ENCODE measurements at regions not wholly inside any gene's neighbourhood (a gene's known extent, or its start where the extent isn't known, plus 50 kb on each side); places are given as distances from the start of the nearest gene placed in this dataset.

DNA sequence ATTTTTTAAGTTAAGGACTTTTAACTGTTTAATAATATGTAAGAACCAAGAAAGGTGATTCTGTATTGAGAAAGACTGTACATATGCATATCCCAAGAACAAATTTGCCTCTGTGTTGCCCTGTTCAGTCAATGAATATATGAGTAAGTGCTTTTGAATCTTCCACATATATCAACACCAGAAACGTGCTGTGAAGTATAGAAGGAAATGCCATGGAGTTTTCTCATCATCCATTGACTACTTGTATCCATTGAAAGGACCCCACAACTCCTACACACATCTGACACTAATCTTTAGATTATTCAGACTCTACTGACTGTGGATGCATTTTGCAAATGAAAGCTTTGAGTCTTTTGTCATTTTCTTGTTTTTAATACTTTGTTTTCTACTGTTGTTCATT lies 366.9 kb downstream of the S1PR1 start:
- TF ChIP-seq, protein P1, sequence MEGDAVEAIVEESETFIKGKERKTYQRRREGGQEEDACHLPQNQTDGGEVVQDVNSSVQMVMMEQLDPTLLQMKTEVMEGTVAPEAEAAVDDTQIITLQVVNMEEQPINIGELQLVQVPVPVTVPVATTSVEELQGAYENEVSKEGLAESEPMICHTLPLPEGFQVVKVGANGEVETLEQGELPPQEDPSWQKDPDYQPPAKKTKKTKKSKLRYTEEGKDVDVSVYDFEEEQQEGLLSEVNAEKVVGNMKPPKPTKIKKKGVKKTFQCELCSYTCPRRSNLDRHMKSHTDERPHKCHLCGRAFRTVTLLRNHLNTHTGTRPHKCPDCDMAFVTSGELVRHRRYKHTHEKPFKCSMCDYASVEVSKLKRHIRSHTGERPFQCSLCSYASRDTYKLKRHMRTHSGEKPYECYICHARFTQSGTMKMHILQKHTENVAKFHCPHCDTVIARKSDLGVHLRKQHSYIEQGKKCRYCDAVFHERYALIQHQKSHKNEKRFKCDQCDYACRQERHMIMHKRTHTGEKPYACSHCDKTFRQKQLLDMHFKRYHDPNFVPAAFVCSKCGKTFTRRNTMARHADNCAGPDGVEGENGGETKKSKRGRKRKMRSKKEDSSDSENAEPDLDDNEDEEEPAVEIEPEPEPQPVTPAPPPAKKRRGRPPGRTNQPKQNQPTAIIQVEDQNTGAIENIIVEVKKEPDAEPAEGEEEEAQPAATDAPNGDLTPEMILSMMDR (IDR thresholded peaks at IDR 0.05), result no peak
- TF ChIP-seq POLR2AphosphoS5 (IDR thresholded peaks at IDR 0.05; ENCODE audit: low read depth, low read length) (no peak), TCF7L2 (IDR thresholded peaks at IDR 0.05; ENCODE audit: low read depth, low read length) (no peak)
- TF ChIP-seq, protein P2, sequence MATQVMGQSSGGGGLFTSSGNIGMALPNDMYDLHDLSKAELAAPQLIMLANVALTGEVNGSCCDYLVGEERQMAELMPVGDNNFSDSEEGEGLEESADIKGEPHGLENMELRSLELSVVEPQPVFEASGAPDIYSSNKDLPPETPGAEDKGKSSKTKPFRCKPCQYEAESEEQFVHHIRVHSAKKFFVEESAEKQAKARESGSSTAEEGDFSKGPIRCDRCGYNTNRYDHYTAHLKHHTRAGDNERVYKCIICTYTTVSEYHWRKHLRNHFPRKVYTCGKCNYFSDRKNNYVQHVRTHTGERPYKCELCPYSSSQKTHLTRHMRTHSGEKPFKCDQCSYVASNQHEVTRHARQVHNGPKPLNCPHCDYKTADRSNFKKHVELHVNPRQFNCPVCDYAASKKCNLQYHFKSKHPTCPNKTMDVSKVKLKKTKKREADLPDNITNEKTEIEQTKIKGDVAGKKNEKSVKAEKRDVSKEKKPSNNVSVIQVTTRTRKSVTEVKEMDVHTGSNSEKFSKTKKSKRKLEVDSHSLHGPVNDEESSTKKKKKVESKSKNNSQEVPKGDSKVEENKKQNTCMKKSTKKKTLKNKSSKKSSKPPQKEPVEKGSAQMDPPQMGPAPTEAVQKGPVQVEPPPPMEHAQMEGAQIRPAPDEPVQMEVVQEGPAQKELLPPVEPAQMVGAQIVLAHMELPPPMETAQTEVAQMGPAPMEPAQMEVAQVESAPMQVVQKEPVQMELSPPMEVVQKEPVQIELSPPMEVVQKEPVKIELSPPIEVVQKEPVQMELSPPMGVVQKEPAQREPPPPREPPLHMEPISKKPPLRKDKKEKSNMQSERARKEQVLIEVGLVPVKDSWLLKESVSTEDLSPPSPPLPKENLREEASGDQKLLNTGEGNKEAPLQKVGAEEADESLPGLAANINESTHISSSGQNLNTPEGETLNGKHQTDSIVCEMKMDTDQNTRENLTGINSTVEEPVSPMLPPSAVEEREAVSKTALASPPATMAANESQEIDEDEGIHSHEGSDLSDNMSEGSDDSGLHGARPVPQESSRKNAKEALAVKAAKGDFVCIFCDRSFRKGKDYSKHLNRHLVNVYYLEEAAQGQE (IDR thresholded peaks at IDR 0.05; ENCODE audit: insufficient read depth in 1 of 2, low read depth in 2 of 2, low read length in 1 of 2), result no peak

Data from Panc1 (cell line).